GM10266 (cell line): ENCODE measurements at regions not wholly inside any gene's neighbourhood (a gene's known extent, or its start where the extent isn't known, plus 50 kb on each side); places are given as distances from the start of the nearest gene placed in this dataset.

Experiments used
- DNase-seq: peaks from one replicate; pipeline ENCODE4 v3.0.0; 2012; ENCODE audit errors: extremely low spot score
- CTCF ChIP-seq: IDR thresholded peaks from 2 replicates; pipeline ENCODE4 v1.5.1; 2012; ENCODE audit warnings: mild to moderate bottlenecking, low read depth; ENCODE audit not compliant: control insufficient read depth, insufficient read depth; ENCODE audit errors: missing control alignments

GRCh38 chr7:47221826-47222225 is 360.1 kb downstream of the TNS3 start:
- no peak for DNase-seq
- TF ChIP-seq CTCF = no peak

- no peak for DNase-seq
- TF ChIP-seq CTCF = no peak
Measured at GRCh38 chr7:47218378-47219176, 363.3 kb downstream of the TNS3 start.

- TF ChIP-seq CTCF = no peak
- no peak for DNase-seq
Measured at GRCh38 chr7:47217570-47218360, 364.1 kb downstream of the TNS3 start.

GRCh38 chr7:47217086-47217485 is 364.8 kb downstream of the TNS3 start:
- no peak for DNase-seq

GRCh38 chr7:47216439-47216838 is 365.5 kb downstream of the TNS3 start:
- TF ChIP-seq CTCF = no peak
- DNase-seq = no peak

More at GRCh38 chr7:47217086-47217485, 364.8 kb downstream of the TNS3 start:
- no peak for TF ChIP-seq CTCF

GRCh38 chr7:47215640-47216039 is 366.3 kb downstream of the TNS3 start:
- no peak for TF ChIP-seq CTCF

GRCh38 chr7:47215049-47215448 is 366.9 kb downstream of the TNS3 start:
- no peak for DNase-seq
- TF ChIP-seq CTCF = no peak

More at GRCh38 chr7:47215640-47216039, 366.3 kb downstream of the TNS3 start:
- no peak for DNase-seq
